ENCODE measurements at regions not wholly inside any gene's neighbourhood (a gene's known extent, or its start where the extent isn't known, plus 50 kb on each side); places are given as distances from the start of the nearest gene placed in this dataset.

DNA sequence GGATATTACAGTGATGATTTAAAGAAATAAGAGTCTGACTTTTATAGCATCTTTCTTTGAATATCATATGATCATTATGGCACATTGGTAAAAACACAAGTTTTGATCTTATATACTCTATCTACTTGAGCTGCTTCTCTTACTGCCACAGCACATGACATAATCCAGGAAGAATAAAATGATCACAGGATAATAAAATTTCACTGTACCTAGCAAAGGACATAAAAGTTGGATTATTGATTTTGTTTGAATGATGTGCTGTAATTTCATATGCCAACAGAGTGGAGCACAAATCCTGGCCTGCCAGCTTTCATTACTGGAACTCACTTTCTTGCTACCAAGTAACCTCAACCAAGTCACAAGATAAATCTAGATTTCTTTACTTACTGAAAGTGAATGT is 162.1 kb upstream of the NANOGP8 start (continued):
- TF ChIP-seq, protein P1, sequence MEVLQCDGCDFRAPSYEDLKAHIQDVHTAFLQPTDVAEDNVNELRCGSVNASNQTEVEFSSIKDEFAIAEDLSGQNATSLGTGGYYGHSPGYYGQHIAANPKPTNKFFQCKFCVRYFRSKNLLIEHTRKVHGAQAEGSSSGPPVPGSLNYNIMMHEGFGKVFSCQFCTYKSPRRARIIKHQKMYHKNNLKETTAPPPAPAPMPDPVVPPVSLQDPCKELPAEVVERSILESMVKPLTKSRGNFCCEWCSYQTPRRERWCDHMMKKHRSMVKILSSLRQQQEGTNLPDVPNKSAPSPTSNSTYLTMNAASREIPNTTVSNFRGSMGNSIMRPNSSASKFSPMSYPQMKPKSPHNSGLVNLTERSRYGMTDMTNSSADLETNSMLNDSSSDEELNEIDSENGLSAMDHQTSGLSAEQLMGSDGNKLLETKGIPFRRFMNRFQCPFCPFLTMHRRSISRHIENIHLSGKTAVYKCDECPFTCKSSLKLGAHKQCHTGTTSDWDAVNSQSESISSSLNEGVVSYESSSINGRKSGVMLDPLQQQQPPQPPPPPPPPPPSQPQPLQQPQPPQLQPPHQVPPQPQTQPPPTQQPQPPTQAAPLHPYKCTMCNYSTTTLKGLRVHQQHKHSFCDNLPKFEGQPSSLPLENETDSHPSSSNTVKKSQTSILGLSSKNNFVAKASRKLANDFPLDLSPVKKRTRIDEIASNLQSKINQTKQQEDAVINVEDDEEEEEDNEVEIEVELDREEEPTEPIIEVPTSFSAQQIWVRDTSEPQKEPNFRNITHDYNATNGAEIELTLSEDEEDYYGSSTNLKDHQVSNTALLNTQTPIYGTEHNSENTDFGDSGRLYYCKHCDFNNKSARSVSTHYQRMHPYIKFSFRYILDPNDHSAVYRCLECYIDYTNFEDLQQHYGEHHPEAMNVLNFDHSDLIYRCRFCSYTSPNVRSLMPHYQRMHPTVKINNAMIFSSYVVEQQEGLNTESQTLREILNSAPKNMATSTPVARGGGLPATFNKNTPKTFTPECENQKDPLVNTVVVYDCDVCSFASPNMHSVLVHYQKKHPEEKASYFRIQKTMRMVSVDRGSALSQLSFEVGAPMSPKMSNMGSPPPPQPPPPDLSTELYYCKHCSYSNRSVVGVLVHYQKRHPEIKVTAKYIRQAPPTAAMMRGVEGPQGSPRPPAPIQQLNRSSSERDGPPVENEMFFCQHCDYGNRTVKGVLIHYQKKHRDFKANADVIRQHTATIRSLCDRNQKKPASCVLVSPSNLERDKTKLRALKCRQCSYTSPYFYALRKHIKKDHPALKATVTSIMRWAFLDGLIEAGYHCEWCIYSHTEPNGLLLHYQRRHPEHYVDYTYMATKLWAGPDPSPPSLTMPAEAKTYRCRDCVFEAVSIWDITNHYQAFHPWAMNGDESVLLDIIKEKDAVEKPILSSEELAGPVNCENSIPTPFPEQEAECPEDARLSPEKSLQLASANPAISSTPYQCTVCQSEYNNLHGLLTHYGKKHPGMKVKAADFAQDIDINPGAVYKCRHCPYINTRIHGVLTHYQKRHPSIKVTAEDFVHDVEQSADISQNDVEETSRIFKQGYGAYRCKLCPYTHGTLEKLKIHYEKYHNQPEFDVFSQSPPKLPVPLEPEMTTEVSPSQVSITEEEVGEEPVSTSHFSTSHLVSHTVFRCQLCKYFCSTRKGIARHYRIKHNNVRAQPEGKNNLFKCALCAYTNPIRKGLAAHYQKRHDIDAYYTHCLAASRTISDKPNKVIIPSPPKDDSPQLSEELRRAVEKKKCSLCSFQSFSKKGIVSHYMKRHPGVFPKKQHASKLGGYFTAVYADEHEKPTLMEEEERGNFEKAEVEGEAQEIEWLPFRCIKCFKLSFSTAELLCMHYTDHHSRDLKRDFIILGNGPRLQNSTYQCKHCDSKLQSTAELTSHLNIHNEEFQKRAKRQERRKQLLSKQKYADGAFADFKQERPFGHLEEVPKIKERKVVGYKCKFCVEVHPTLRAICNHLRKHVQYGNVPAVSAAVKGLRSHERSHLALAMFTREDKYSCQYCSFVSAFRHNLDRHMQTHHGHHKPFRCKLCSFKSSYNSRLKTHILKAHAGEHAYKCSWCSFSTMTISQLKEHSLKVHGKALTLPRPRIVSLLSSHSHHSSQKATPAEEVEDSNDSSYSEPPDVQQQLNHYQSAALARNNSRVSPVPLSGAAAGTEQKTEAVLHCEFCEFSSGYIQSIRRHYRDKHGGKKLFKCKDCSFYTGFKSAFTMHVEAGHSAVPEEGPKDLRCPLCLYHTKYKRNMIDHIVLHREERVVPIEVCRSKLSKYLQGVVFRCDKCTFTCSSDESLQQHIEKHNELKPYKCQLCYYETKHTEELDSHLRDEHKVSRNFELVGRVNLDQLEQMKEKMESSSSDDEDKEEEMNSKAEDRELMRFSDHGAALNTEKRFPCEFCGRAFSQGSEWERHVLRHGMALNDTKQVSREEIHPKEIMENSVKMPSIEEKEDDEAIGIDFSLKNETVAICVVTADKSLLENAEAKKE (CRISPR knock-in tag; IDR thresholded peaks at IDR 0.05) = no peak
- no peak for TF ChIP-seq ETS1 (IDR thresholded peaks at IDR 0.05)
- no peak for TF ChIP-seq NANOG (IDR thresholded peaks at IDR 0.05; ENCODE audit: borderline replicate concordance)
- no peak for TF ChIP-seq CREB1 (CRISPR knock-in tag; IDR thresholded peaks at IDR 0.05; ENCODE audit: low read depth)
- TF ChIP-seq EZH2phosphoT487 (IDR thresholded peaks at IDR 0.05; ENCODE audit: unreplicated experiment) = no peak

- H2AFZ ChIP-seq = no peak overlapping the region
- H3K27me3 ChIP-seq (ENCODE audit: insufficient read depth) = no peaks in the 10 kb centered on the region
- H3K36me3 ChIP-seq (ENCODE audit: insufficient read depth) = no peaks in the 10 kb centered on the region
- peaks cover 33% of the 10 kb centered on the region for H3K4me1 ChIP-seq (ENCODE audit: insufficient read depth)
- H3K9me2 ChIP-seq (ENCODE audit: insufficient read depth) = no peaks in the 10 kb centered on the region
- Mint-ChIP-seq H3K27ac (peak overlapping the region; percentile 91), H3K27me3 (ENCODE audit: insufficient read depth, low read depth, poor library complexity) (no peaks in the 10 kb centered on the region), H3K36me3 (ENCODE audit: low read depth) (no peaks in the 10 kb centered on the region; the same call in 2 of the 3 replicates), H3K9me3 (no peaks in the 10 kb centered on the region), H3K4me1 (peaks cover 42% of the 10 kb centered on the region), H3K4me3 (no peak overlapping the region)
- ATAC-seq (no peak; the same call in 2 of the 3 replicates), DNase-seq (ENCODE audit: low spot score) (no peak)
- H4K20me1 ChIP-seq (replicated peaks; ENCODE audit: insufficient read depth) = no peaks in the 10 kb centered on the region
- no peak overlapping the region for H3K4me3 ChIP-seq
- H3F3A ChIP-seq (replicated peaks; ENCODE audit: low read depth) = no peaks in the 10 kb centered on the region
- H3K4me2 ChIP-seq = peak overlapping the region; percentile 7; the same call in 1 of the 2 replicates
- H3K79me2 ChIP-seq (replicated peaks; ENCODE audit: insufficient read depth) = no peaks in the 10 kb centered on the region
- peak overlapping the region; percentile 90 for H3K27ac ChIP-seq (ENCODE audit: low read depth)
- TF ChIP-seq NANOG (IDR thresholded peaks at IDR 0.05; ENCODE audit: borderline replicate concordance) (no peak), ETS1 (IDR thresholded peaks at IDR 0.05) (no peak), EZH2phosphoT487 (IDR thresholded peaks at IDR 0.05; ENCODE audit: unreplicated experiment) (no peak), POLR2AphosphoS5 (IDR thresholded peaks at IDR 0.05; ENCODE audit: low read depth) (no peak), STAT1 (IDR thresholded peaks at IDR 0.05; ENCODE audit: unreplicated experiment) (no peak), ZNF331 (CRISPR knock-in tag; IDR thresholded peaks at IDR 0.05; ENCODE audit: low read depth) (no peak), ZNF114 (CRISPR knock-in tag; IDR thresholded peaks at IDR 0.05) (no peak), JUNB (IDR thresholded peaks at IDR 0.05; ENCODE audit: unreplicated experiment) (no peak), CREB1 (CRISPR knock-in tag; IDR thresholded peaks at IDR 0.05; ENCODE audit: low read depth) (no peak), EZH2 (IDR thresholded peaks at IDR 0.05; ENCODE audit: low read depth, unreplicated experiment) (no peak)
- TF ChIP-seq, protein P2, sequence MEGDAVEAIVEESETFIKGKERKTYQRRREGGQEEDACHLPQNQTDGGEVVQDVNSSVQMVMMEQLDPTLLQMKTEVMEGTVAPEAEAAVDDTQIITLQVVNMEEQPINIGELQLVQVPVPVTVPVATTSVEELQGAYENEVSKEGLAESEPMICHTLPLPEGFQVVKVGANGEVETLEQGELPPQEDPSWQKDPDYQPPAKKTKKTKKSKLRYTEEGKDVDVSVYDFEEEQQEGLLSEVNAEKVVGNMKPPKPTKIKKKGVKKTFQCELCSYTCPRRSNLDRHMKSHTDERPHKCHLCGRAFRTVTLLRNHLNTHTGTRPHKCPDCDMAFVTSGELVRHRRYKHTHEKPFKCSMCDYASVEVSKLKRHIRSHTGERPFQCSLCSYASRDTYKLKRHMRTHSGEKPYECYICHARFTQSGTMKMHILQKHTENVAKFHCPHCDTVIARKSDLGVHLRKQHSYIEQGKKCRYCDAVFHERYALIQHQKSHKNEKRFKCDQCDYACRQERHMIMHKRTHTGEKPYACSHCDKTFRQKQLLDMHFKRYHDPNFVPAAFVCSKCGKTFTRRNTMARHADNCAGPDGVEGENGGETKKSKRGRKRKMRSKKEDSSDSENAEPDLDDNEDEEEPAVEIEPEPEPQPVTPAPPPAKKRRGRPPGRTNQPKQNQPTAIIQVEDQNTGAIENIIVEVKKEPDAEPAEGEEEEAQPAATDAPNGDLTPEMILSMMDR (conservative IDR thresholded peaks at IDR 0.05; ENCODE audit: low read depth in 2 of 2) = no peak
Observed at GRCh38 chr15:35246451-35246850, 161.4 kb upstream of the NANOGP8 start.
